ENCODE measurements at regions not wholly inside any gene's neighbourhood (a gene's known extent, or its start where the extent isn't known, plus 50 kb on each side); places are given as distances from the start of the nearest gene placed in this dataset.
"Not testable (repeated sequence)": the region's sequence is repeated elsewhere in the genome, so short reads cannot be mapped to it uniquely, and the experiment has no call there.

DNA sequence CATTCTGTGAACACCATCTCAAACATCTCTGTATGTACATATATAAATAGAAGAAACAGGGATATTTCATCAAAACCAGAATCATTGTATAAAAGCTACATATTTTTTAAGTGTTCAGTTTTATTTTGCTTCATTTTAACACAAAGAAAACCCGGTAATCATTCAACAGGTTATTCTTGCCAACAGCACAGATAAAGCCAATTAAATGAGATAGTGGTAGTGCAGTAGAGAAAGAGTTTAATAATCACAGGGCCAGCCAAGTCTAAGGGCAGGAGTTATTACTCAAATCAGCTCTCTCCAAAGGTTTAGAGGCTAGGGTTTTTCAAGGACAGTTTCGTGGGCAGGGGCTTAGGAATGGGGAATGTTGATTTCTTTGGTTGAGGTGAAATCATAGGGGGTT lies 261.0 kb upstream of the KIF2A start:
- DNase-seq, result no peak

DNA sequence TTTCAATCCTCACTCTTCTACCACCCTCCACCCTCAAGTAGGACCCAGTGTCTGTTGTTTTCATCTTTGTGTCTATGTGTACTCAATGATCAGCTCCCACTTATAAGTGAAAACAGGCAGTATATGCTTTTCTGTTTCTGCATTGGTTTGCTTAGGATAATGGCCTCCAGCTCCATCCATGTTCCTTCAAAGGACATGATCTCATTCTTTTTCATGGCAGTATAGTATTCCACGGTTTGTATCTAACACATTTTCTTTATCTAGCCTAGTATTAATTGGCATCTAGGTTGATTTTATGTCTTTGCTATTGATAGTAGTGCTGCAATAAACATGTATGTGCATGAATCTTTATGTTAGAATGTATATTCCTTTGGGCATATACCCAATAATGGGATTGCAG lies 259.8 kb upstream of the KIF2A start:
- DNase-seq, result no peak

DNA sequence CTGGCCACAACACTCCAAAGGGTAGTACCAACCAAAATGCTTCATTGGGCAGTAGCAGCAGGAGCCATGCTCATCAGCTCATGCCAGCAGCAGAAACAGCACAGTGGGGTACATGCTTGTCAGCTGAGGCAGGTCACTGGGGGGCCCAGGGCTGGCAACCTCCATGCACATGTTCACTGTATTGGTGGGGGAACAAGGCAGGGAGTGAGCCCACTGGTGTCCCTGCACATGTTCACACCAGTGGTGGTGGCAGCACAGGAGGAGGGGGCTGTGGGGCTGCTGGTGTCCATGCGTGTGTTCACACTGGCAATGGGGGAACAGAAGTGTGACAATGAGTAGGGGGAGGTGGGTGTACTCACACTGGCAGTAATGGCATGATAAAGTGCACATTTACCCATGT lies 254.3 kb upstream of the KIF2A start:
- no peak for DNase-seq

DNA sequence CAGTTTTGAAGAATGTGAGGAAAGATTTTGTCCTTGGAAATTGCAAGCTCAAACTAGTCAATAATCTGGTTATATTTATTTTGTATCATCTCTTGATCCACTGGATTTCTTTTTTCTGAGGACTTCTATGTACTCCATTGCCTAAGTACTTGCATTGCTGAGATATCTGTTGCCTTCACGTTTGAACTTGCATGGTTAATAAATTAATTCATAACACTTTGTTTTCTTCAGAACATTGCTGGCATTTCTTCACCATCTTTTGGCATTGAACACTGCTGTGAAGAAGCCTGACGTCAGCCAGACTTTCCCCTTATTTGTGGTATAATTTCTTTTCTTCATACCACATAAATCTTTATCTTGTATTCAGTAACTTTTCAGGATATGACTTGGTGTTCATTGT lies 246.0 kb upstream of the KIF2A start:
- DNase-seq, result no peak

DNA sequence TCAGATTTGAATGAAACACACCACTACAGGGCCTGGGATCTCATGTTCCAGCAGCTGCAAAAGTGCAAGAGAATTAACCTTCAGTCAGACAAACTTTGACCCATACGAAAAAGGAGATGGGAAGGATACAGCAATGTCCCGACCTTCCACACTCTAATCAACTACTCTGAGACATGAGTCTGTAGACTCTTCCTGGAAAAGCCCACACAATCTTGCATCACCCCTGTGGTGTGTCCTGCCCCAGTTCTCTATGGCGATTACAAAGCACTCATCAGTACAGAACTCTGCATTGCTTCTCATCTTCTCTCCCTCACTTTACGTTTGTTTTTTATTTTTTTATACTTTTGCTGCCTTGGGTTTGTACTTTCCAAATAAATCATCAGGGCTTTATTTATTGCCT lies 241.0 kb upstream of the KIF2A start:
- no peak for DNase-seq

DNA sequence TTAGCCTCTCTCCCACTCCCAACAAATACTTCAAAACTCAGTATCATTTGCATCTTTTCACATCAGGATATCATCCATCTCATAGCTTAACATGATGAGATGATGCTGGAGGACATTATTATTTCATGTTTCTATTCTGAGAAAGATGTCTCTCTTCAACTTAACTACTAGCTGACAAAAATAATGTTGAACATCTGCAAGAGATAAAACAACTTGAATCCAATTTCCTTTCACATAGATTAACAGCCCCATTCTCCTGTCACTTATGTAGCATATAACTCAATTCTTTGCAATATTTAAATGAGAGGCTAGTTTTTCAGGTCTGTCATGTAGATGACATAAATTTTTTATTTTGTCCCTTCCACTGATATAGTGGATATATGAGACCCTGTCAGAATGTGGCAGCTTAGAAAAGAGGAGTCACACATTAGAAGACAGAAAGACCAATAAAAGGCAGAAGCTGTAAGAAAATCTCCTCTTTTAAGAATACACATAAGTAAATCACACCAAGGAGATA lies 239.2 kb upstream of the KIF2A start:
- no peak for DNase-seq

DNA sequence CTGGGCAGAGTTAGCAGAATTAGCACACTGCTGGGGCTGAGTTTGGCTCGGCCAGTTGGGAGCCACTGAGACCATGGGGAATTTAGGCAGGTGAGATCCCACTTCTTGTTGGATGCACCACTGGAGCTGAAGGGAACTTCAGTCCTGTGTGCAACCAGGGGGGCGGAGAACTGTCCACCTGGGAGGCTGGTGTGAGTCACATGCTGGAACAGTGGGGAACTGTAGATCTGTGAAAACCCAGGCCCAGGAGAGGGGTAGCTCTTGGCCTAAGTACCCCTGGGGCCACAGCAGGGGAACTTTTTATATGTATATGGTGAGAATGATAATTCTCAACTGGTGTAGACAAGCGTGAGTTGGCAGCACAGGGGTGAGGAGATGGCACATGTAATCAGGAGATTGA lies 237.5 kb upstream of the KIF2A start:
- no peak for DNase-seq

DNA sequence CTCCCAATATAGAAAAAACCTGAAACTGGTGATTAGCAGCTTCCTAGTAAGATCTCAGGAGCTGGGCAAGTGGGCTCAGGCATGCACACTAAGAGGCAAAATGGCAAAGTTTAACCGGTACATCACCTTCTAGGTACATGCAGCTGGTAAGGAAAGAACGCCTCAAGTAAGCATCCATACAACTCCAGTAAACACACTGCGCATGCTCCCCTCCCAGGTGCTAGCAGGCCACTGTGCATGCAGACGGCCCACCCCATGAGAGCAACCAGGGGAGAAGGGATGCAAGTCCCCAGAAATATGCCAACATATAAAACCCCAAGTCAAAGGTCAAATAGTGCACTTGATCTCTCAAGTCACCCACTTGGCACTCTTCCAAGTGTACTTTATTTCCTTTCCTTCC lies 228.6 kb upstream of the KIF2A start:
- DNase-seq, result no peak

DNA sequence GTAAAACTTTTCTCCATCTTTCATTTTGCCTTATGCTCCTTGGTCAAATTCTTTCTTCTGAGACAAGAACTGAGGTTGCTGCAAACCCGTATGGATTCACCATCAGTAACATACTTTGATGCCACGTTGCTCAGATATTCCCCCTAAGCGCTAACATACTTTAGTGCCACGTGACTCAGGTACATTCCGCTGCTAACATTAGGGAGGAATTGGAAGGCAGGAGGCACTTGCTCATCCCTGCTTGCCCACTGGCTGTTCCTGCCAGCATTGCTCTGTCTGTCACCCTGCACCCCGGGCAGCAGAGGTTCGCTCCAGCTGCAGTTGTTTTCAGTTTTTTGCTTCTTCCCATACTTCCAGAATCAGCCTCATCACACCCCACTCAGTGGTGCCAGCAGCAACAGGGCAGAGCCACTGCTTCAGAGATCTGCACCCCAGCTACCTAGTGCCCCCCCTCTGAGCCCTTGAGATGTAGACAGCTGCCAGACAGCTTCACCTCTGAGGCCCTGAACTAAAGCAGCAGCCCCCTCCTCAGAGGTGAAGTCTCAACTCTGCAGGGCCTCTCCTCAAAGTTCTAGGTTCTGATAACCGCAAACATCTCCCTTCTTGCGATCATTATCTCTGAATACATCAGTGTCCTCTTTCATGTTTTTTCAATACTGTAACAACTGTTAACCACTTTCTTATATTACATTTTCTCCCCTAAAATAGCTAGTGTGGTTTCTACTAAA lies 228.0 kb upstream of the KIF2A start:
- DNase-seq, result no peak

DNA sequence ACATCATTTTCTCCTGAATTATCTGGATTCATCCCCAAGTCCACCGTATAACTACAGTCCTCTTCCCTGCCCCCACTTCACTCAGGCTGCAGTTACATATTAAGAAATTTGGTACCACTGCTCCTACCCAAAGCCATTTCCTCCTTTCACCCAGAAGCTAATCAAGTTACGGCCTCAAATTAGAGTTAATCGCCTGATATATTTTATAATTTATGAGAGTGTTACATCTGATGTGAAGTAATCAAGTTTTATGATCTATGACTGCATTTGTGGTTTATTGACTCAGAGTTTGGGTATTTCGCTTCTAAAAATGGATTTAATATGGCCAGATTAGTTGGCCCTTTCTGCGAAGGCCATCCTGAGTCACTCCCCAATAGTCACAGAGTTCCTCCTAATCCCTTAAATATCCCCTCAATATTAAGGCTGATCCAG lies 223.6 kb upstream of the KIF2A start:
- DNase-seq, result no peak

DNA sequence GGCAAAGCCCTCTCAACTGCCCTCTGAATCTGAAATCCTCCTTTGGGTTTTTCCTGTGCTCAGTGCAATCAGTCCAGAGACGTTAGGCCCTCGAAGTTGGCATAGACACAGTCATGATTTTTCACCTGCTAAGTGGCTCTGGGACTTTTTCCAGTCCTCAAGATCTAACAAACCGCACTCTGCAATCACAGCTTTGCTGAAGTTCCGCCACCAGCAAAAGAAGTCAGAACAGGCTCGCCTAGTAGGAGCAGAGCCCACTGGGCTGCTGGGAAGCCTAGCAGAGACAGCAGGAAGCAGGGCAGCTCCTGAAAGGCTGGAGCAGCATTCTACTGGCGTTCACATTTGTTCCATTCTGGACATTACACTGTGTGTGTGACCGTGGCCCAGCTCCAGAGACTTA lies 222.8 kb upstream of the KIF2A start:
- DNase-seq, result no peak

DNA sequence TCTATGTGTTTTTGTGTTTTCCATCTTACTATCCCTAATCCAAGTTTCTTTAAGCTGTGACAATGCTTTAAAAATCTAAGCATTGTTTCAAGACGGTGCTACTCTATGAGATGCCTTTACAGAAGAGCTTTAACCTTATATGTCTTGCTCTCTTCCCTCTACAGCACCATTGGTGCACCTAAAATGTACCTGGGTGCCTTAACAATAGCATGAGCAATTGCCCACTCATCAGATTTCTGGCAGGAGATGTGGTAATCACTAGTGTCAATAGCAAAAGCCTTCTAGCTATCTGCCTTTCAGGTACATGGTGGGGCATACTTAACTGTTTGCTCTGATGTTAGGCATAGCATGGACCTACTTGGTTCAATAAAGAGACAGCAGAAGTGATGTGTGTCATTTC lies 222.3 kb upstream of the KIF2A start:
- no peak for DNase-seq

DNA sequence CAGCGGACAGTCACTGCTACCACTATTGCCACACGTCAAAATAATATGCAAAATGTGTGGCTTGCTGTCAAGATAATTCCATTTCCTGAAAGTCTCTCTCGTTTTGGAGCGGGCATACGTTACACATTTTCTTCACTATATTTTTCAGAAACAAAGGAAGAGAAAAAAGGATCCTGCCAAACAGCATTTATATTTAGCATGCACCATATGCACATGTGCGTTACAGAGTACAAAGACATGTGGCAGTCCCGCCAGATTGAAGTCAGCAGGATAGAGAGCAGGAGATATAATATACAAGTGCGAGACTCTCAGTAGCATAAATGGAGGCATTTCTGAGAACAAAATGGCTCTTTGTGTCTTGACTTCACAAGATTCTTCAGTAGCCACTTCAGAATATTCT lies 221.6 kb upstream of the KIF2A start:
- DNase-seq, result no peak

DNA sequence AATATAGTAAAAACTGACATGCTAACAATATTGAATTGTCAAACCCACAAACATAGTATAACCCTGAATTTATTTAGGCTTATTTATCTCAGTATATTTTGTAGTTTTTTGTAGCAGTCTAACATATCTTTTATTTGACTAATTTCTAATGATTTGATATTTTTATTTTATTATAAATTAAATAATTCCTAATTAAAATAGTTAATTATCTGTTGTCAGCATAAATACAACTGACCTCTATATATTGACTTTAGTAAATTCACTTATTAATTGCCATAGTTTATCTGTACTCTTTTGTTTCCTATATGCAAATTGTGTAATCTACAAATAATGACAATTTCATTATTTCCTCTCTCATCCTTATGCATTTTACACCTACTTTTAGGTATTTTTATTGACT lies 215.1 kb upstream of the KIF2A start:
- no peak for DNase-seq

DNA sequence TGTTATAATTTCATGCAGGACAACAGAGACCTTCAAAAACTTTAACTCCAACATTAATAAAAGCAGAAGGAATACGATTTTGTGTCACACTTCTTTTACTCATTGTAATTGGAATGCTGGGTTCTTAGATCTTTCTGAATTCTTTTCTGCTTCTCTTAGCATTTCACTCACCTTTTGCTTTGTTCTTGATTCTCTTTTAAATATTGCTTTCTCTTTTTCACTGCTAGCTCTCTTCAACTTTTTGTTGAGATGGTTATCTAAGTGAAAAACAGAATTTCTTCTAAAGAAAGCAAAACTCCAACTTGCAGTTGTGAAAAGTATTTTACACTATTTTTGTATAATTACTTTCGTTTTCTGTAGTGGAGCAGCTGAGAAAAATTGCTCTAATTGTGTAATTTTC lies 212.6 kb upstream of the KIF2A start:
- peak; percentile 8 for DNase-seq

DNA sequence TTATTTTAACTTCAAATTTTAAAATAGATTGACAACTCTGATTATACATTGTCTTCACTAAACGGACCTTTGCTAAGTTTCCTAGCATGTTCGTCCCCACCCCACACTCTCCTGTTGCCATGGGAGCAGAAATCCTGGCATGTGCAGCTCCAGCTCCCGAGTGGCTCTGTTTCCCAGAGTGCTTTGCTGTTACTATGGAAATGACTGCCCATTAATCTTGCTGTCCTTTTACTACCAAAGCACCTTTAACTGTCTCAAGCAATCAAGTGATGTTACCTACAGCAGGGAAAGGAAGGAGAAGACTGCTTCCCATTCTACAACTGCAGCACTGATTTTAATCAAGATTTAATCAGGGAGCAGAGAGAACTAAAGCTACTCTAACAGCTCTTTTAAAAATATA lies 212.0 kb upstream of the KIF2A start:
- DNase-seq, result peak; percentile 91

DNA sequence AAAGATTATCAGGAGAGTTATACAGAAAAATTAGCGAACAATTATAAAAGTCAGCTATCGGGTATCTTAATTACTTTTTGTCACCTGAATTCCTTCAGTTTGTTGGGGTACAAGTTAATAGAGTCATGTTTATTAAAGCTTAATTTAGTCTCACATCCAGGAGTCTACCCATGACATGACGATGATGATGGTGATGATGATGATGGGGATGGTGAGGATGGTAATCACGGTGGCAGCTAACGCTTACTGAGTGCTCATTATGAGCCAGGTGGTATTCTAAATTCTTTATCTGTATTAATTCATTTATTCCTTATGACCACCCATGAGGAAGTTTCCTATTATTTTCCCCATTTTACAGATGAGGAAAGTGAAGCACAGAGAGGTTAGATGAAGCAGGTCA lies 208.6 kb upstream of the KIF2A start:
- DNase-seq, result no peak

DNA sequence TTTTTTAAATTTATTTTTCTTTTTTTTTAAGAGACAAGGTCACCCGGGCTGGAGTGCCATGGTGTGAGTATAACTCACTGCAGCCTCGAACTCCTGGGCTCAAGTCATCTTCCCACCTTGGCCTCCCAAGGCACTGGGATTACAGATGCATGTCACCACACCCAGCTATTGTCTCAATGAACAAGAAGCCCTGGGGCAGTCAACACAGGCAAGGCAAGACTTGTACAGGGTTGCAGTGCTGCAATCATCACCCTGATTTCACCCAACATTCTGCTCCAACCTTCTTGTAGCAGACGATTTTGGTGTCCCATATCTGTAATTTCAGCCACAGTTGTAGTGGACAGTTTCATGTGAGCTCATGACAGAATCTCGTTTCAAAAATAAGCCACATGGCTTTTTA lies 205.8 kb upstream of the KIF2A start:
- DNase-seq, result no peak

DNA sequence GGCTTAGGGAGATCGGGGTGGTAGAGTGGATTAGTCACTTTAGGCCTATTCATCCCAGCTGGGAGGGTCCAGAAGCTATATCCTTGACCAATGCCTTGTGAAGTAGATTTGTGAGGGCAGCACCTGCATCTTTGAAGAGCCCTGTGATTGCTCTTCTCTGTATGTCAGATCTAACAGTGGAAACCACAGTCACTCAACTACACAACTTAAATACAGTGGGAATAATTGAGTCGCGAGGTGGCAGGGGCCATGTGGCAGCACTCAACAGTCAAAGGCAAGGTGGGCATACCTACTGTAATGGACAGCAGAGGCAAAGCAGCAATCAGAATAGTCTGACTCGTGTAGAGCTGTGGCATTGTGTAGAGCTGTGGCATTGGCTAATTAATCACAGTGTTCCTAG lies 202.1 kb upstream of the KIF2A start:
- DNase-seq, result not testable (repeated sequence)

DNA sequence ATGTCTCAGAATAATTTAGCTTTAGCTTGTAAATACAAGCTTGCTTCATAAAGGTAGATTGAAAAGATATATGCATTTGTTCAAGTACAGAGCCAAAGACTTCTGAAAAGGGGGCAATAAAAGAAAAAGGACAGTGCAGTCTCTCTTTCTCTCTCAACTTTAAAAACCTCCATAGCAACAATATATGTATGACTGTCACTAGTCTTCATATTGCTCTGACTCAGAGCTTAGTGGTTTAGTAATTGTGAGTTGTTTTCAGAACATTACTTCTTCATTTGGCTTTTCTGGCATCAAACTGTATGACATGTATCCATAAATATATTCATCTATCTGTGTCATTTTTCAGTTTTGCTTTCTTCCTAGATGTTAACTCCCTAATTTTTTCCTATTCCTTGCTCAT lies 194.6 kb upstream of the KIF2A start:
- DNase-seq, result no peak

DNA sequence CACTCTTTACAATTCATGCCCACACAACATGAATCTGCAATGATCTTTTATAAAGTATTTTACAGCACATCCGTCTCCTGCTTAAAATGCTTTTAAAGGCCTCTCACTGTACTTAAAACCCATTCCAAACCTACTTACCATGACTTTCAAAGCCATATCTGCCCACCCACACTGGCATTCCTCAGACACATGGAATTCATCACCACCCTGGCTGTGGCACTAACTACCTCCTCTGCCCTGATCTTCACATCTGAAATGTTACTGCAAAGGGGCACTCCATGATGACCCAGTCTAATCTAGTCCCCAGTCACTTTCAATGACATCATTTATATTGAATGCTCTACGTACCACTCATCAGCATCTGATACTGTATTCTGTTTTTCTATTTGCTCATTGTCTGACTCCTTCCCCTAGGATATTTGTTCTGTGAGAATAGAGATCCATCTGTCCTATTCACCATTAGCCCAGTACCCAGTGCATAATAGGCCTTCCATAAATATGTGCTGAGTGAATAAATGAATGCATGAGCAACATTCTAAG lies 193.2 kb upstream of the KIF2A start:
- DNase-seq, result no peak

DNA sequence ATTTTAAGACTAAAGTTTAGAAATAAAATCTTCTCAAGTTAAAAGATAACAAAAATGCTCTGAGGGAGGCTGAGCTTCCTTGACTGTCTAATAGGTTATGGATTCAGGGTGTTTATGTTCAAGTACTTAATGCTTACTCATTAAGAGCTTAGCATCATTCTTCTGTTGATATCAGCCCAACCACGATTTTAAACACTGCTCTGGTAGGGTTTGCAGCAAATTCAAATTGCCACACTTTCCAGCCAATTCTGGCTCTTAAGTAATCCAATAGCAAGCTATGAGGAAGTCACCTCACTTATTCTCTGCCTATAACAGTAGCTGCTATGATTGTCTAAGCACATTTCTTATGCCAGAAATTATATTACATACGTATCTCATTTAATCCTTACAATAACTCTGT lies 191.0 kb upstream of the KIF2A start:
- DNase-seq, result no peak

DNA sequence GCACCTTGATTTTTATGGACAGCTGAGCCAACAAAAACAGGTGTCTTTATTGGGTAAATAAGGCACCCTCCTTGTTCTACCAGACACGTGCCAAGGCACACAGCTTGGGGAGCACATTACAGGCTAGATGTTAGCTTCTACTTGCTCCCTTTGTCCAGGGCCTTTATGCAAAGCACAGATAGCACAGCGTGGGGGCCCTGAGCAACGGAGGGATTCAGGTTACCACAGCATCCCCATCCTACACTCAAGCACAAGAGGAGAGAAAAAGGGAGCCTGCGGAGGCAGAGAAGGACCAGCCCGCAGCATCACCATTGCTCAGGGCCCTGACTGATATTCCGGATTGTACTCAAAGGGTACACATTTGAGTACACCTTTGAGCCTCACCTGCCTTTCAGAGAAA lies 181.7 kb upstream of the KIF2A start:
- no peak for DNase-seq

DNA sequence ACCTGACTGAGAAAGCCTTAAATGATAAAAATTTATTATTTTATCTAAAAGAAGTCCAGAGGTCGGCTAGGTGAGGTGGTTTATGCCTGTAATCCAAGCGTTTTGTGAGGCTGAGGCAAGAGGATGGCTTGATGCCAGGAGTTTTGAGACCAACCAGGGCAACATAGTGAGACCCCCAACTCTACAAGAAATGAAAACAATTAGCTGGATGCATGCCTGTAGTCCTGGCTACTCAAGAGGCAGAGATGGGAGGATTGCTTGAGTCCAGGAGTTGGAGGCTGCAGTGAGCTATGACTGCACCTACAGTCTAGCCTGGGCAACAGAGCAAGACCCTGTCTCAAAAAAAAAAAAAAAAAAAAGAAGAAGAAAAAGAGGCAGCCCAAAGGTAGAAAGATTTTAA lies 179.9 kb upstream of the KIF2A start:
- no peak for DNase-seq

DNA sequence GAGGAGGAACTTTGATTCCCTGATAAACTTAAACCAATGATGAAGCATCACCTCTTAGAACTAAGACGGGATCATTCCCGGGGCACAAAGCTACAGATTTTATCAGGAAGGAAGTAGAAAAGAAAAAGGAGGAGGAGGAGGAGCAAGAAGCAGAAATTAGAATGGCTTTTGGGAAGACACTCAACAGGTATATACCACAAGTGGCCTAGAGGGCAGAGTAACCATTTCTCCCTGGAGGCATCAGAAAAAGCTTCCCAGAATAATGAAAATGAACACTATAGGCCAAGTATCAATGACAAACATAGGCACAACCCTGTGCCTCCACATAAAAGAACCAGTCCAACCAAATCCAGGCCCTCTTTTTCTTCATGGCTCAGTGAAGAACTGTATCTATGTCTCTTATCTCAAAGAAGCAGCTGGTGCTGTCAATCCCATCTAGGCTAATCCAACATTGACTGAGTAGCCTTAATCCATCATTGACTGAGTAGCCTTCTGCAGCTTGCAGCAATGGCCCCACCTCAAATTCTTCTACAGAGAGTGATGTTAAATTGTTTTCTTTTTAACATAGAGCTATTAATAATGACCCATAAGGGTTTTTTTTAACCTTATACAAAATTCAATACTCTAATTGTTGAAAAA lies 178.8 kb upstream of the KIF2A start:
- peak; percentile 13 for DNase-seq
